Fibroblast of villous mesenchyme (primary cell): ENCODE measurements at regions not wholly inside any gene's neighbourhood (a gene's known extent, or its start where the extent isn't known, plus 50 kb on each side); places are given as distances from the start of the nearest gene placed in this dataset.

Experiments used
- DNase-seq: peaks from one replicate; pipeline ENCODE4 v3.0.0-alpha.2; 2010; ENCODE audit warnings: low read depth
- H3K4me3 ChIP-seq: 2 replicates; pipeline ENCODE4 v1.5.1; 2011; ENCODE audit warnings: low read depth, mild to moderate bottlenecking, low read length
- TF ChIP-seq, protein P1 (sequence below): IDR thresholded peaks from 2 replicates; pipeline ENCODE4 v1.5.1; 2012; ENCODE audit warnings: low read depth, mild to moderate bottlenecking, low read length; ENCODE audit not compliant: insufficient read depth

- TF ChIP-seq, protein P1, sequence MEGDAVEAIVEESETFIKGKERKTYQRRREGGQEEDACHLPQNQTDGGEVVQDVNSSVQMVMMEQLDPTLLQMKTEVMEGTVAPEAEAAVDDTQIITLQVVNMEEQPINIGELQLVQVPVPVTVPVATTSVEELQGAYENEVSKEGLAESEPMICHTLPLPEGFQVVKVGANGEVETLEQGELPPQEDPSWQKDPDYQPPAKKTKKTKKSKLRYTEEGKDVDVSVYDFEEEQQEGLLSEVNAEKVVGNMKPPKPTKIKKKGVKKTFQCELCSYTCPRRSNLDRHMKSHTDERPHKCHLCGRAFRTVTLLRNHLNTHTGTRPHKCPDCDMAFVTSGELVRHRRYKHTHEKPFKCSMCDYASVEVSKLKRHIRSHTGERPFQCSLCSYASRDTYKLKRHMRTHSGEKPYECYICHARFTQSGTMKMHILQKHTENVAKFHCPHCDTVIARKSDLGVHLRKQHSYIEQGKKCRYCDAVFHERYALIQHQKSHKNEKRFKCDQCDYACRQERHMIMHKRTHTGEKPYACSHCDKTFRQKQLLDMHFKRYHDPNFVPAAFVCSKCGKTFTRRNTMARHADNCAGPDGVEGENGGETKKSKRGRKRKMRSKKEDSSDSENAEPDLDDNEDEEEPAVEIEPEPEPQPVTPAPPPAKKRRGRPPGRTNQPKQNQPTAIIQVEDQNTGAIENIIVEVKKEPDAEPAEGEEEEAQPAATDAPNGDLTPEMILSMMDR, result no peak
- no peak overlapping the region for H3K4me3 ChIP-seq
- DNase-seq, result no peak
Measured at GRCh38 chr14:22414876-22415604, 174.0 kb downstream of the DAD1 start.

DNA sequence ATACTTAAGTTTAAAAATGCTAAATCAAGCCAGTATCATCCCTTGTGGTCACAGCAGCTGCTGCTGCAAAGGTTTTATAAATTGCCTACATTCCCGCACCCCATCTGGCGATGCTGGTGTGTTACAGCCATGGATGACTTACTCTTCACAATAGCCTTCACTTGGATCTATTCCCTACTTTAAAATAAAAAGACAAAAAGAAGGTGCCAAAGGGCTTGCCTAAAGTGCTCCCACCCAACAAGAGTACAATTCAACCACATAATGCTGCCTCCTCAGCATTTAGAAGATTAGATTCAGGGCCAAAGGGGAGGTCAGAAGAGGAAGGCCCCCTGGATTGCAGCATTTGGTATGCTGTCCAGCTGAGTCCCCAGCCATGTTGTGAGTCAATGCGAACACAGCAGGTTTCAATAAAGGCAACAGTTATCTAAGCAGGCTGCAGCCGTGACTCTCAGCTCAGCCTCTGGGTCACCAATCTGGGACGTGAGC lies 176.1 kb downstream of the DAD1 start:
- no peak overlapping the region for H3K4me3 ChIP-seq
- DNase-seq, result peak; percentile 19
- TF ChIP-seq, protein P1, result no peak

GRCh38 chr14:22411398-22412055 lies 177.5 kb downstream of the DAD1 start:
- TF ChIP-seq, protein P1, result no peak
- H3K4me3 ChIP-seq, result no peak overlapping the region

DNA sequence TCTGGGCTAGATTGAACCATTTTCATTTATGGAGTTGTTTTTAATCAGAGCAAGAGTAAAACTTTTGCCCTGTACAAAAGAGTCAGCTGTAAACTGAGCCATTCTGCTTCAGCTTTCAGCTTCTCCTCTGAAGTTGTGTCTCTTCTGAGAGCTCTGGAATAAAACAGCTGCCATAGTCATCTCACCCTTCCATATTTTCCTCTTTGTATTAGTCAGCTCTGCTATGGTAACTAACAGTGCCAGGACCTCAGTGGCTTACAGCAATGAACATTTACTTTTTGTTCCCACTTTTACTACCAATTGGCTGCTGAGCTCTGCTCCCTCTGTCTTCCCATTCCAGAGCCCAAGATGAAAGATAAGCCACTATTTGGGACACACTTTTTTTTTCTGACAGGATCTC lies 178.5 kb downstream of the DAD1 start:
- no peak for DNase-seq
- TF ChIP-seq, protein P1, result no peak

More at GRCh38 chr14:22411398-22412055, 177.5 kb downstream of the DAD1 start:
- no peak for DNase-seq

GRCh38 chr14:22409006-22409405 lies 180.0 kb downstream of the DAD1 start:
- no peak for DNase-seq
- TF ChIP-seq, protein P1, result no peak
- no peak overlapping the region for H3K4me3 ChIP-seq

More for the DNA sequence above, 178.5 kb downstream of the DAD1 start:
- no peak overlapping the region for H3K4me3 ChIP-seq

DNA sequence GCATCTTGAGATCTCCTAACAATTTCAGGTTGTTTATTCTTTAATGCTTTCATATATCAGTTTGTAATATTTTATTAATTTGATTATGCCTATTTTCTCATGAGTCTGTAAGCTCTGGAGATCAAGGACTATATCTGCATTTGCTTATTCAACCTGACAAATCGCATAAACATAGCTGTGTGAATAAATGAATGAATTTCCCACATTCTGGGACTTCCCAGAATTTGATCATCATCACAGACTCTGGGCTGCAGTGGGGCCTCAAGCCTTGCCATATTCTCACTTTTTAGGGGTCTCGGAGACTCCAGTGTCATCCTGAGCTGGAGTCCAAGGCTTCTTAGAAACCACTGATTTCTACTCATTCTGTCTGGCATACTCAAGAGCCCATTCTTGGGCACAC lies 180.5 kb downstream of the DAD1 start:
- H3K4me3 ChIP-seq, result no peak overlapping the region
- no peak for DNase-seq
- TF ChIP-seq, protein P1, result no peak
